ENCODE measurements at regions not wholly inside any gene's neighbourhood (a gene's known extent, or its start where the extent isn't known, plus 50 kb on each side); places are given as distances from the start of the nearest gene placed in this dataset.

- Histone ChIP-seq H3K9me3 (ENCODE audit: control insufficient read depth in 1 of 2, low read length in 2 of 2) (no peaks in the 10 kb centered on the region), H3K36me3 (ENCODE audit: control insufficient read depth in 1 of 2, insufficient read depth in 2 of 2, low read length in 2 of 2) (no peaks in the 10 kb centered on the region), H3K9ac (ENCODE audit: low read depth in 1 of 2, low read length in 2 of 2) (no peak overlapping the region), H3K27me3 (ENCODE audit: control insufficient read depth in 1 of 2, insufficient read depth in 2 of 2, low read length in 2 of 2) (no peaks in the 10 kb centered on the region), H3K4me1 (ENCODE audit: control insufficient read depth in 1 of 2, insufficient read depth in 2 of 2, low read length in 2 of 2) (no peaks in the 10 kb centered on the region), H3K27ac (ENCODE audit: low read depth, low read length) (no peak overlapping the region), H3K4me3 (ENCODE audit: low read depth in 1 of 2, low read length in 2 of 2) (no peak overlapping the region)
These were observed 351.9 kb downstream of the GALR1 start for GRCh38 chr18:77601567-77601966.

GRCh38 chr18:77607087-77607486 is 357.4 kb downstream of the GALR1 start:
- Histone ChIP-seq H3K9ac (ENCODE audit: low read depth in 1 of 2, low read length in 2 of 2) (no peak overlapping the region), H3K4me1 (ENCODE audit: control insufficient read depth in 1 of 2, insufficient read depth in 2 of 2, low read length in 2 of 2) (no peaks in the 10 kb centered on the region), H3K27ac (ENCODE audit: low read depth, low read length) (no peak overlapping the region), H3K27me3 (ENCODE audit: control insufficient read depth in 1 of 2, insufficient read depth in 2 of 2, low read length in 2 of 2) (no peaks in the 10 kb centered on the region), H3K9me3 (ENCODE audit: control insufficient read depth in 1 of 2, low read length in 2 of 2) (no peaks in the 10 kb centered on the region), H3K4me3 (ENCODE audit: low read depth in 1 of 2, low read length in 2 of 2) (no peak overlapping the region), H3K36me3 (ENCODE audit: control insufficient read depth in 1 of 2, insufficient read depth in 2 of 2, low read length in 2 of 2) (no peaks in the 10 kb centered on the region)

GRCh38 chr18:77608807-77609206 is 359.2 kb downstream of the GALR1 start:
- H3K27me3 ChIP-seq (ENCODE audit: control insufficient read depth in 1 of 2, insufficient read depth in 2 of 2, low read length in 2 of 2): no peaks in the 10 kb centered on the region
- H3K4me1 ChIP-seq (ENCODE audit: control insufficient read depth in 1 of 2, insufficient read depth in 2 of 2, low read length in 2 of 2): no peaks in the 10 kb centered on the region
- H3K9ac ChIP-seq (ENCODE audit: low read depth in 1 of 2, low read length in 2 of 2): no peak overlapping the region
- no peak overlapping the region for H3K4me3 ChIP-seq (ENCODE audit: low read depth in 1 of 2, low read length in 2 of 2)
- H3K27ac ChIP-seq (ENCODE audit: low read depth, low read length): no peak overlapping the region
- no peaks in the 10 kb centered on the region for H3K36me3 ChIP-seq (ENCODE audit: control insufficient read depth in 1 of 2, insufficient read depth in 2 of 2, low read length in 2 of 2)
- no peaks in the 10 kb centered on the region for H3K9me3 ChIP-seq (ENCODE audit: control insufficient read depth in 1 of 2, low read length in 2 of 2)

- Histone ChIP-seq H3K9me3 (ENCODE audit: control insufficient read depth in 1 of 2, low read length in 2 of 2) (no peaks in the 10 kb centered on the region), H3K9ac (ENCODE audit: low read depth in 1 of 2, low read length in 2 of 2) (no peak overlapping the region), H3K27me3 (ENCODE audit: control insufficient read depth in 1 of 2, insufficient read depth in 2 of 2, low read length in 2 of 2) (no peaks in the 10 kb centered on the region), H3K27ac (ENCODE audit: low read depth, low read length) (no peak overlapping the region), H3K36me3 (ENCODE audit: control insufficient read depth in 1 of 2, insufficient read depth in 2 of 2, low read length in 2 of 2) (no peaks in the 10 kb centered on the region), H3K4me1 (ENCODE audit: control insufficient read depth in 1 of 2, insufficient read depth in 2 of 2, low read length in 2 of 2) (no peaks in the 10 kb centered on the region), H3K4me3 (ENCODE audit: low read depth in 1 of 2, low read length in 2 of 2) (no peak overlapping the region)
These were observed 368.0 kb downstream of the GALR1 start for GRCh38 chr18:77617694-77618093.

- Histone ChIP-seq H3K9me3 (ENCODE audit: control insufficient read depth in 1 of 2, low read length in 2 of 2) (no peaks in the 10 kb centered on the region), H3K9ac (ENCODE audit: low read depth in 1 of 2, low read length in 2 of 2) (no peak overlapping the region), H3K4me3 (ENCODE audit: low read depth in 1 of 2, low read length in 2 of 2) (no peak overlapping the region), H3K36me3 (ENCODE audit: control insufficient read depth in 1 of 2, insufficient read depth in 2 of 2, low read length in 2 of 2) (no peaks in the 10 kb centered on the region), H3K27me3 (ENCODE audit: control insufficient read depth in 1 of 2, insufficient read depth in 2 of 2, low read length in 2 of 2) (no peaks in the 10 kb centered on the region), H3K4me1 (ENCODE audit: control insufficient read depth in 1 of 2, insufficient read depth in 2 of 2, low read length in 2 of 2) (no peaks in the 10 kb centered on the region), H3K27ac (ENCODE audit: low read depth, low read length) (no peak overlapping the region)
These were observed 369.9 kb downstream of the GALR1 start for GRCh38 chr18:77619525-77619924.

- Histone ChIP-seq H3K36me3 (ENCODE audit: control insufficient read depth in 1 of 2, insufficient read depth in 2 of 2, low read length in 2 of 2) (no peaks in the 10 kb centered on the region), H3K27ac (ENCODE audit: low read depth, low read length) (no peak overlapping the region), H3K4me3 (ENCODE audit: low read depth in 1 of 2, low read length in 2 of 2) (no peak overlapping the region), H3K9me3 (ENCODE audit: control insufficient read depth in 1 of 2, low read length in 2 of 2) (no peaks in the 10 kb centered on the region), H3K27me3 (ENCODE audit: control insufficient read depth in 1 of 2, insufficient read depth in 2 of 2, low read length in 2 of 2) (no peaks in the 10 kb centered on the region), H3K4me1 (ENCODE audit: control insufficient read depth in 1 of 2, insufficient read depth in 2 of 2, low read length in 2 of 2) (no peaks in the 10 kb centered on the region), H3K9ac (ENCODE audit: low read depth in 1 of 2, low read length in 2 of 2) (no peak overlapping the region)
These were observed 372.5 kb downstream of the GALR1 start for GRCh38 chr18:77622009-77622692.

- H3K4me1 ChIP-seq (ENCODE audit: control insufficient read depth in 1 of 2, insufficient read depth in 2 of 2, low read length in 2 of 2): no peaks in the 10 kb centered on the region
- H3K9me3 ChIP-seq (ENCODE audit: control insufficient read depth in 1 of 2, low read length in 2 of 2): no peaks in the 10 kb centered on the region
- no peak overlapping the region for H3K9ac ChIP-seq (ENCODE audit: low read depth in 1 of 2, low read length in 2 of 2)
- no peak overlapping the region for H3K4me3 ChIP-seq (ENCODE audit: low read depth in 1 of 2, low read length in 2 of 2)
- no peaks in the 10 kb centered on the region for H3K27me3 ChIP-seq (ENCODE audit: control insufficient read depth in 1 of 2, insufficient read depth in 2 of 2, low read length in 2 of 2)
- H3K27ac ChIP-seq (ENCODE audit: low read depth, low read length): no peak overlapping the region
- no peaks in the 10 kb centered on the region for H3K36me3 ChIP-seq (ENCODE audit: control insufficient read depth in 1 of 2, insufficient read depth in 2 of 2, low read length in 2 of 2)
These were observed 383.1 kb downstream of the GALR1 start for GRCh38 chr18:77632758-77633157.

GRCh38 chr18:77634494-77634893 is 384.8 kb downstream of the GALR1 start:
- Histone ChIP-seq H3K9ac (ENCODE audit: low read depth in 1 of 2, low read length in 2 of 2) (no peak overlapping the region), H3K27me3 (ENCODE audit: control insufficient read depth in 1 of 2, insufficient read depth in 2 of 2, low read length in 2 of 2) (no peaks in the 10 kb centered on the region), H3K4me1 (ENCODE audit: control insufficient read depth in 1 of 2, insufficient read depth in 2 of 2, low read length in 2 of 2) (no peaks in the 10 kb centered on the region), H3K4me3 (ENCODE audit: low read depth in 1 of 2, low read length in 2 of 2) (no peak overlapping the region), H3K36me3 (ENCODE audit: control insufficient read depth in 1 of 2, insufficient read depth in 2 of 2, low read length in 2 of 2) (no peaks in the 10 kb centered on the region), H3K9me3 (ENCODE audit: control insufficient read depth in 1 of 2, low read length in 2 of 2) (no peaks in the 10 kb centered on the region), H3K27ac (ENCODE audit: low read depth, low read length) (no peak overlapping the region)

GRCh38 chr18:77635451-77635850 is 385.8 kb downstream of the GALR1 start:
- H3K27ac ChIP-seq (ENCODE audit: low read depth, low read length): no peak overlapping the region
- H3K4me1 ChIP-seq (ENCODE audit: control insufficient read depth in 1 of 2, insufficient read depth in 2 of 2, low read length in 2 of 2): no peaks in the 10 kb centered on the region
- H3K9ac ChIP-seq (ENCODE audit: low read depth in 1 of 2, low read length in 2 of 2): no peak overlapping the region
- H3K27me3 ChIP-seq (ENCODE audit: control insufficient read depth in 1 of 2, insufficient read depth in 2 of 2, low read length in 2 of 2): no peaks in the 10 kb centered on the region
- H3K9me3 ChIP-seq (ENCODE audit: control insufficient read depth in 1 of 2, low read length in 2 of 2): no peaks in the 10 kb centered on the region
- H3K36me3 ChIP-seq (ENCODE audit: control insufficient read depth in 1 of 2, insufficient read depth in 2 of 2, low read length in 2 of 2): no peaks in the 10 kb centered on the region
- H3K4me3 ChIP-seq (ENCODE audit: low read depth in 1 of 2, low read length in 2 of 2): no peak overlapping the region

GRCh38 chr18:77635858-77636257 is 386.2 kb downstream of the GALR1 start:
- no peak overlapping the region for H3K4me3 ChIP-seq (ENCODE audit: low read depth in 1 of 2, low read length in 2 of 2)
- H3K27ac ChIP-seq (ENCODE audit: low read depth, low read length): no peak overlapping the region
- no peak overlapping the region for H3K9ac ChIP-seq (ENCODE audit: low read depth in 1 of 2, low read length in 2 of 2)
- H3K36me3 ChIP-seq (ENCODE audit: control insufficient read depth in 1 of 2, insufficient read depth in 2 of 2, low read length in 2 of 2): no peaks in the 10 kb centered on the region
- H3K9me3 ChIP-seq (ENCODE audit: control insufficient read depth in 1 of 2, low read length in 2 of 2): no peaks in the 10 kb centered on the region
- H3K4me1 ChIP-seq (ENCODE audit: control insufficient read depth in 1 of 2, insufficient read depth in 2 of 2, low read length in 2 of 2): no peaks in the 10 kb centered on the region
- no peaks in the 10 kb centered on the region for H3K27me3 ChIP-seq (ENCODE audit: control insufficient read depth in 1 of 2, insufficient read depth in 2 of 2, low read length in 2 of 2)

Data from duodenal mucosa (tissue), 2 donors.